ENCODE measurements at regions not wholly inside any gene's neighbourhood (a gene's known extent, or its start where the extent isn't known, plus 50 kb on each side); places are given as distances from the start of the nearest gene placed in this dataset.

DNA sequence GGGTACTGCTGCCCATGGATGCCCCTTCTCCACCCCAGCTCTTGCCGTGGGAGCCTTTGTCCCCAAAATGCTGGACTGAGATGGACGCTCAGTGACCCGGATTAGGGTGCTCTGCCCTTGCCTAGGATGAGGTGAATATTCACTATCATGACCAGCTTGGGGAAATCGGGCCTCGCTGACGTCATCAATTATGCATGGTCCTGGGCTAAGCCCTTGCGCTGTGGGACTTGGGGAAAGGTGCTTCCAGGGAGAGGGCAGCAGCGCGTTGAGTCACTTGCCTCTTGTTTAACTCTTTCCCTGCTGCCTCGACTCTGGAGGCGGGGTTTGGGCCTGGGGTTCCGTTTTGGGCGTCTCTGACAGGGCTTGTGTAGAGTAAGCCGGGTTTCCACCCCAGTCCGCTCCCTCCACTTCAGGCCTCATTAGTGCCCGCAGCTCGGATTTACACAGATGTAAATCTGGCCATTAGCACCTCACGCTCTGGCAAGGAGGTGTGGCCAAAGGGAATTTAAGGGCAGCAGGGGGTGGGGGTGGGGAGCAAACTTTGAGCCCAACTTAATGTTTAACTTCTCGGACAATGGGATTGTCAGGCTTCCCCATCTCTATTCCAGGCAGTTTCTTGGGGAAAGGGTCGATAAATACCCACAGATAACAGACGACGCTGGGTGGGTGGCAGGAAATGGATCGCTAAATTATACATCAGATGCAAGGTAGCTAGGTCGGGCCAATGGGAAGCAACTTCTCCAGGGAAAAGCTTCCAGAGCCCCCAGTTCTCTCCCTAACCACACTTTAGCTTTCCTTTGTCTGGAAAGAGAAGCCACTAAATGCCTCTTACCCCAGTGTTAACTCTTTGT, 51.3 kb upstream of the TCF7L2 start:
- peak; percentile 55 for DNase-seq (ENCODE audit: low read depth)
- no peak overlapping the region for H3K4me3 ChIP-seq (ENCODE audit: low read length)
- TF ChIP-seq, protein P1, sequence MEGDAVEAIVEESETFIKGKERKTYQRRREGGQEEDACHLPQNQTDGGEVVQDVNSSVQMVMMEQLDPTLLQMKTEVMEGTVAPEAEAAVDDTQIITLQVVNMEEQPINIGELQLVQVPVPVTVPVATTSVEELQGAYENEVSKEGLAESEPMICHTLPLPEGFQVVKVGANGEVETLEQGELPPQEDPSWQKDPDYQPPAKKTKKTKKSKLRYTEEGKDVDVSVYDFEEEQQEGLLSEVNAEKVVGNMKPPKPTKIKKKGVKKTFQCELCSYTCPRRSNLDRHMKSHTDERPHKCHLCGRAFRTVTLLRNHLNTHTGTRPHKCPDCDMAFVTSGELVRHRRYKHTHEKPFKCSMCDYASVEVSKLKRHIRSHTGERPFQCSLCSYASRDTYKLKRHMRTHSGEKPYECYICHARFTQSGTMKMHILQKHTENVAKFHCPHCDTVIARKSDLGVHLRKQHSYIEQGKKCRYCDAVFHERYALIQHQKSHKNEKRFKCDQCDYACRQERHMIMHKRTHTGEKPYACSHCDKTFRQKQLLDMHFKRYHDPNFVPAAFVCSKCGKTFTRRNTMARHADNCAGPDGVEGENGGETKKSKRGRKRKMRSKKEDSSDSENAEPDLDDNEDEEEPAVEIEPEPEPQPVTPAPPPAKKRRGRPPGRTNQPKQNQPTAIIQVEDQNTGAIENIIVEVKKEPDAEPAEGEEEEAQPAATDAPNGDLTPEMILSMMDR (IDR thresholded peaks at IDR 0.05; ENCODE audit: insufficient read depth, low read depth, low read length, missing control alignments), result no peak

GRCh38 chr10:112899391-112900065, 50.5 kb upstream of the TCF7L2 start:
- TF ChIP-seq, protein P1 (IDR thresholded peaks at IDR 0.05; ENCODE audit: insufficient read depth, low read depth, low read length, missing control alignments), result no peak
- no peak overlapping the region for H3K4me3 ChIP-seq (ENCODE audit: low read length)
- DNase-seq (ENCODE audit: low read depth), result no peak

All from epithelial cell of esophagus (primary cell).